H1 (cell line): ENCODE measurements at regions not wholly inside any gene's neighbourhood (a gene's known extent, or its start where the extent isn't known, plus 50 kb on each side); places are given as distances from the start of the nearest gene placed in this dataset.

Experiments
- ATF3 ChIP-seq: IDR thresholded peaks from 2 replicates; pipeline ENCODE4 v1.6.1; 2011; ENCODE audit warnings: low read depth, mild to moderate bottlenecking, low read length; ENCODE audit not compliant: insufficient read depth
- BACH1 ChIP-seq: IDR thresholded peaks from 2 replicates; pipeline ENCODE4 v1.6.1; 2012; ENCODE audit warnings: low read length, improper control_type of control experiment
- CTCF ChIP-seq, 3 experiments: IDR thresholded peaks; 1 replicate in 2 of 3; 2 replicates in 1 of 3; pipeline versions ENCODE4 v1.5.1 to v1.6.1; 2011; ENCODE audit warnings: low read length in 3 of 3, mild to moderate bottlenecking in 3 of 3, inconsistent platforms in 2 of 3, low read depth in 1 of 3, moderate library complexity in 1 of 3; ENCODE audit not compliant: insufficient read depth in 1 of 3; ENCODE audit errors: control extremely low read depth in 1 of 3
- HDAC2 ChIP-seq, 2 experiments: fragments of 300-600 bp in 1 of 2; sonication (generic) in 1 of 2; IDR thresholded peaks; 2 replicates each; pipeline ENCODE4 v1.6.1; 2011 to 2012; ENCODE audit warnings: low read depth in 2 of 2, low read length in 2 of 2, mild to moderate bottlenecking in 2 of 2, moderate library complexity in 2 of 2, borderline replicate concordance in 1 of 2, inconsistent platforms in 1 of 2
- HDAC6 ChIP-seq: IDR thresholded peaks from one replicate; pipeline ENCODE4 v1.7.1; 2012; ENCODE audit warnings: low read depth, mild to moderate bottlenecking, inconsistent platforms, low read length, moderate library complexity
- POLR2A ChIP-seq, 2 experiments: IDR thresholded peaks; 1 replicate in 1 of 2; 2 replicates in 1 of 2; pipeline ENCODE4 v1.6.1; 2011; ENCODE audit warnings: low read depth in 2 of 2, low read length in 2 of 2, mild to moderate bottlenecking in 2 of 2; ENCODE audit errors: control extremely low read depth in 1 of 2
- POLR2AphosphoS5 ChIP-seq: IDR thresholded peaks from 2 replicates; pipeline ENCODE4 v1.6.1; 2011; ENCODE audit warnings: low read depth, low read length
- TAF1 ChIP-seq: IDR thresholded peaks from 2 replicates; pipeline ENCODE4 v1.6.1; 2011; ENCODE audit warnings: mild to moderate bottlenecking, low read depth, low read length
- TEAD4 ChIP-seq: IDR thresholded peaks from 2 replicates; pipeline ENCODE4 v1.6.1; 2012; ENCODE audit warnings: low read depth, low read length, inconsistent platforms, mixed read lengths
- USF2 ChIP-seq: IDR thresholded peaks from 2 replicates; pipeline ENCODE4 v1.6.1; 2011; ENCODE audit warnings: low read length, improper control_type of control experiment

DNA sequence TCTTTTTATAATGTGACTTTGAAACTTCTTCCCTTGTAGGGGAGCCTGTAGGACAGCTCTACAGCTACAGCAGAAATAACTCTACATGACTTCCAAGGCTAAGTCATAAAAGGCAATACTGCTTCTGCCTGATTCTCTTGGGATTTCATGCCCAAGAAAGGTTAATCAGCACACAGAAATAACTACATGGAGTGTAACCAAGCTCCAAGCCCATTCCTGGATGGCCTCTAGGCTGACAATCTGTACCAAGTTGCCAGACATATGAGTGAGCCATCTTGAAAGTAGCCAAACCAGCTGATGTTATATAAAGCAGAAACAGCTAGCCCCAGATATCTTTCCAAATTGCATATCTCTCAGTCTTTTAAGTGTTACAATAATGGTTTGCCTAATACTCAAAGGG is 75.8 kb upstream of the OSTN start:
- no peak for TF ChIP-seq TAF1
- TF ChIP-seq USF2: no peak
- no peak for TF ChIP-seq CTCF (IDR thresholded peaks at IDR 0.05; ENCODE audit: control extremely low read depth in 1 of 3, insufficient read depth in 1 of 3, low read depth in 1 of 3, low read length in 3 of 3)
- no peak for TF ChIP-seq TEAD4
- TF ChIP-seq BACH1: no peak
- no peak for TF ChIP-seq HDAC2 (IDR thresholded peaks at IDR 0.05; ENCODE audit: borderline replicate concordance in 1 of 2, low read depth in 2 of 2, low read length in 2 of 2)
- no peak for TF ChIP-seq POLR2AphosphoS5
- no peak for TF ChIP-seq HDAC6
- no peak for TF ChIP-seq ATF3
- no peak for TF ChIP-seq POLR2A (IDR thresholded peaks at IDR 0.05; ENCODE audit: control extremely low read depth in 1 of 2, low read depth in 2 of 2, low read length in 2 of 2)
